HAP-1 (cell line): ENCODE measurements at regions not wholly inside any gene's neighbourhood (a gene's known extent, or its start where the extent isn't known, plus 50 kb on each side); places are given as distances from the start of the nearest gene placed in this dataset.

ENCODE experiments used
- DNase-seq, 2 experiments: peaks; one replicate each; pipeline ENCODE4 v3.0.0-alpha.2; 2016 to 2020; ENCODE audit warnings: low spot score in 2 of 2
- H3K27me3 ChIP-seq: fragments of 250-450 bp; sonication (Bioruptor Pico); 2 replicates; pipeline ENCODE4 v1.5.1; 2020; ENCODE audit warnings: low read depth, mild to moderate bottlenecking, moderate library complexity
- H3K36me3 ChIP-seq: fragments of 250-450 bp; sonication (Bioruptor Pico); replicated peaks from 2 replicates; pipeline ENCODE4 v1.5.1; 2020; ENCODE audit warnings: mild to moderate bottlenecking
- H3K4me1 ChIP-seq: fragments of 250-450 bp; sonication (Bioruptor Pico); 2 replicates; pipeline ENCODE4 v1.5.1; 2020; ENCODE audit warnings: mild to moderate bottlenecking
- H3K4me3 ChIP-seq: fragments of 250-450 bp; sonication (Bioruptor Pico); 2 replicates; pipeline ENCODE4 v1.5.1; 2020; ENCODE audit warnings: mild to moderate bottlenecking, moderate library complexity
- H3K9me3 ChIP-seq: fragments of 250-450 bp; sonication (Bioruptor Pico); 2 replicates; pipeline ENCODE4 v1.5.1; 2020; ENCODE audit warnings: mild to moderate bottlenecking, moderate library complexity
- in situ Hi-C: fragments of 300-500 bp; cut with MboI; formaldehyde crosslinking; loops from 3 replicates; pipeline ENCODE4 v1.14.3; 2020; ENCODE audit warnings: low sequenced_read_pairs, inconsistent platforms, mixed read lengths

GRCh38 chr7:8906396-8907075, 473.1 kb downstream of the NXPH1 start:
- Histone ChIP-seq H3K36me3 (no peaks in the 10 kb centered on the region), H3K4me1 (peaks cover 6% of the 10 kb centered on the region; the same call in 1 of the 2 replicates), H3K27me3 (no peaks in the 10 kb centered on the region), H3K9me3 (no peaks in the 10 kb centered on the region), H3K4me3 (no peak overlapping the region)
- DNase-seq: no peak
- in situ Hi-C loops: no loop called here

GRCh38 chr7:8908889-8909288, 475.5 kb downstream of the NXPH1 start:
- no peak for DNase-seq
- H3K36me3 ChIP-seq: no peaks in the 10 kb centered on the region
- no peaks in the 10 kb centered on the region for H3K9me3 ChIP-seq
- no peaks in the 10 kb centered on the region for H3K4me1 ChIP-seq
- no peak overlapping the region for H3K4me3 ChIP-seq
- no peaks in the 10 kb centered on the region for H3K27me3 ChIP-seq
- in situ Hi-C loops: no loop called here

DNA sequence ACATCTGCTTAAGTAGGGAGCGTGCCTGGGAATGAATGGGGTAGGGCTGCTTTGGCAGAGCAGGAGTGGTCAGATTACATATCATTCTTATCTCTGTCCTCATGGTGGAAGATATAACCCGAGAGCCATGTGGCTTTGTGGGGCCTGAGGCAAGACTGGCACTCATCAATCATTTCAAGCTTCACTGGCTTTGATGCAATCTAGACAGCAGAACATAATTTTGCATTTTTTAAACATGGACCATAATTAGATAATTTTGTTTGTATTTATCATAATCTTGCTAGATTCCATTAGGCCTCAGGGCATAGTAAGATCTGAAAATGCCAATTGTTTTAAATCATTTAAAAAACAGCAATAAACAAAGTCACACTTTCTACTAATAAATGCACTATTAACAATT, 480.3 kb downstream of the NXPH1 start:
- Histone ChIP-seq H3K4me3 (no peak overlapping the region), H3K27me3 (no peaks in the 10 kb centered on the region), H3K36me3 (no peaks in the 10 kb centered on the region), H3K9me3 (no peaks in the 10 kb centered on the region), H3K4me1 (peaks cover 8% of the 10 kb centered on the region)
- no peak for DNase-seq
- in situ Hi-C loops: no loop called here

GRCh38 chr7:8921807-8922206, 488.4 kb downstream of the NXPH1 start:
- Histone ChIP-seq H3K36me3 (no peaks in the 10 kb centered on the region), H3K4me3 (no peak overlapping the region), H3K27me3 (no peaks in the 10 kb centered on the region), H3K4me1 (peaks cover 23% of the 10 kb centered on the region), H3K9me3 (no peaks in the 10 kb centered on the region)
- in situ Hi-C loops: no loop called here
- DNase-seq: no peak

GRCh38 chr7:8922726-8923125, 489.3 kb downstream of the NXPH1 start:
- Histone ChIP-seq H3K27me3 (no peaks in the 10 kb centered on the region), H3K9me3 (no peaks in the 10 kb centered on the region), H3K4me1 (peaks cover 20% of the 10 kb centered on the region), H3K36me3 (no peaks in the 10 kb centered on the region), H3K4me3 (no peak overlapping the region)
- in situ Hi-C loops: no loop called here
- DNase-seq: no peak

DNA sequence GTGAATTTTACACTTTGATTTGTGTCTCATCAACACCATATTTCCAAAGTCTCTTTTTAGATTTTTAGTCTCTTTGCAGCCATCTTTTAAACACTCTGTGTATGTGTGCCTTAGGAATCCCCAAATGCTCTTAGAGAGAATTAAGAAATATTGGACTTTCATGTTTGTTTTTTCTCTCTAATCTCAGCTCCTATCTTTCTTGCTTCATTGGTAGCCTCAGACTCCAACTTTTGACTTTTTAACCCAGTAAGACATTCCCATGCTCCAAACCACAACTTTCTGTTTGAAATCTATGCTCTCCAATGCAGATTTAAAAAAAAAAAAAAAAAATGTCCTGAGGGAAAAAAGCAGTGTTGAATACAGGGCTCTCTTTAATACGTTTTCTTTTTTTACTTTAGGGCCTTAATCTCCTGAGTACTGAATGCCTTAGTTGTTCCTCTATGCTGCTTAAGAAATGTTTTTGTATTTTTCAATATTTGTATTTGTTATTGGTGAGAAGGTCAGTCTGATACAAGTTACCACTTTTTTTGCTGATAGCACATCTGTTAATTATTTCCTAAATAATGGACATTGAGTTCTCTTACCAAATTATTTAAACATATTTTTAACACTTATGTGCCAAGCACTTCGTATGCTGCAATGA, 489.9 kb downstream of the NXPH1 start:
- H3K9me3 ChIP-seq: no peaks in the 10 kb centered on the region

DNA sequence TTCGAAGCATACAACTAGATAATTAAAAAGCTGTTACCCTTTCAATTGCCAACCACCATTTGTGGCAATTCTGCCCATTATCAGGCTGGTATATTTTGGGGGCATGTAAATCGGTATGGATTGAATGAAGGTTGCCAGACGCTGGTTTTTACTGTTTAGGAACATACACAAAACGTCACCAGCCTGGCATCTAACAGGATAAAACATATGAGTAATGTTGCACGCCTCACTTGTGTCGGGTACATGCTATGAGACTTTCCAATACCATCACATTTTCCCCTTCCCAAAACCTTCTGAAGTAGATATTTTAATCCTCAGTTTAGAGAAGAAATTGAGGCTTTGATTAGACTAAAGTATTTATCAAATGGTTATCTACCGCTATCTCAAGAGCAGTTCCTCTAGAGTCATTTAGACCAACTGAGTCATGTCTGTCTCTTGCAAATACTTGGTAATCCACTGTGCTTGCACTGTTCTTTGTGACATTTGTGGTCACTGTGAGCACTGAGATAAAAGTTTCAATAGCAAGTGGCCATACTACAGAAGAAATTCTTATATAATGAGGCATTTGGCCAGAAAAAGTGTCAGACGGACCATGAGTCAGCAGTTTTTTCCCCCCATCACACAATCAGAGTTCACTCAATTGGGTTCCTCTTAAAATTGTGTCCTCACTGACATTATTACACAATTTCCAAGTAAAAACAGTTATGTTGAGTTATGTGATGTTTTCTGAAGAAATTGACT, 498.7 kb downstream of the NXPH1 start:
- Histone ChIP-seq H3K4me1 (peaks cover 18% of the 10 kb centered on the region), H3K36me3 (no peaks in the 10 kb centered on the region), H3K9me3 (no peaks in the 10 kb centered on the region), H3K4me3 (no peak overlapping the region), H3K27me3 (no peaks in the 10 kb centered on the region)
- DNase-seq: peak; percentile 23 to 68
- in situ Hi-C loops: no loop called here

More for the DNA sequence above, 489.9 kb downstream of the NXPH1 start:
- Histone ChIP-seq H3K4me1 (peaks cover 20% of the 10 kb centered on the region), H3K4me3 (no peak overlapping the region), H3K27me3 (no peaks in the 10 kb centered on the region), H3K36me3 (no peaks in the 10 kb centered on the region)
- peak in 1 of 2 experiments; percentile 50 for DNase-seq
- in situ Hi-C loops: no loop called here

DNA sequence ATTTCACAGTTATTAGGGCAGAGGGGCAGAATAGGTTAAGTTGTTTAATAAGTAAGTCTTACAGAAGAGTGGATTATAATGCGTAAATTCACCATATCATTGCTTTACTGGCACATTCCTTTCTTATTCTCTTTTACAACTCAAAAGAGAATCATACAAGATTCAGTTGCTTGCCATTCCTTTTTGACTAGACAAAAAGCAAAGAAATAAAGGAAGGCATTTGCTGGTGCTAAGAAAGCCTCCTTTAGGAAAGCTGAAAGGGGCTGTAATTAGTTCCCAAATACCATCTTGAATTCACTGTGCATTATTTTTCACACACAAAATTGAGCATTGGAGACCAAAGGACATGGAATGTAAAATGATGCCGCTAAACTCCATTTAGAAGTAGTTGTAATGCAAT, 499.3 kb downstream of the NXPH1 start:
- H3K4me1 ChIP-seq: peaks cover 18% of the 10 kb centered on the region

GRCh38 chr7:8937204-8937603, 503.8 kb downstream of the NXPH1 start:
- no peaks in the 10 kb centered on the region for H3K9me3 ChIP-seq
- H3K4me1 ChIP-seq: peaks cover 17% of the 10 kb centered on the region
- no peaks in the 10 kb centered on the region for H3K36me3 ChIP-seq
- in situ Hi-C loops: no loop called here
- DNase-seq: no peak
- H3K27me3 ChIP-seq: no peaks in the 10 kb centered on the region
- H3K4me3 ChIP-seq: no peak overlapping the region

More for the DNA sequence above, 499.3 kb downstream of the NXPH1 start:
- Histone ChIP-seq H3K27me3 (no peaks in the 10 kb centered on the region), H3K4me3 (no peak overlapping the region), H3K9me3 (no peaks in the 10 kb centered on the region), H3K36me3 (no peaks in the 10 kb centered on the region)
- DNase-seq: peak in 1 of 2 experiments; percentile 97
- in situ Hi-C loops: no loop called here

DNA sequence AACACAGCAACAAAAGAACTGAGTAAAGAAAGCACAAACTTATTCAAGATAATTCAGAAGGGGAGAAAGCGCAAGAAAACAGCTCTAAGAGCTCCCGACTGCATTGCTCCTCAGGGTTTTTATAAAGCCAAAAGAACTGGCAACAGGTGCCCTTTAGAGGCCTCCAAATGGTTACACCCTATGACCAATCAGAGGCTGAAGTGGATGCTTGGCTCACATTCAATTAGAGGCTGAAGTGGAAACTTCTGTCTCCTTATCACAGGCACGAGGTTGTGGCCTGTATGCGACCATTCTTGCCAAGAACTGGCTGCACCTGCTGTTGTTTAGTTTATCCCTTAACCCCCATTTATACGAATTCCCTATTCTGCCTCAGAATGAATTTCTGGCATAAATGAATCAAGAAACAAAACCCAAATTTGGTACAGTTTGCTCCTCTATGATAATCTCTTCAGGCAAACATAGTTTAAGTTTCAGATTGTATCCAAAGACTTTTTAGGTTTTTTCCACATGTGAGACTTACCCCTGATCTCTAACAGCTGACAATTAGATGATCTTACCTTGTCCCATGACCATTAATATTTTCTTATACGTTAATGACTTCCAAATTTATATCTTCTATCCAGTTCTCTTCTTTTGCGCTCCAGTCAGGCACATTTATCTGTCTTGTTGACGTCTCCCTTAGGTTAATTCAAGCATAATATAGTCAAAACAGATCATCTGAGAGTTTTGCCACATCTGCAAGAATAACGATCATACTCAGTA, 504.8 kb downstream of the NXPH1 start:
- H3K9me3 ChIP-seq: no peaks in the 10 kb centered on the region
- peaks cover 11% of the 10 kb centered on the region for H3K4me1 ChIP-seq
- no peaks in the 10 kb centered on the region for H3K36me3 ChIP-seq
- H3K27me3 ChIP-seq: no peaks in the 10 kb centered on the region
- in situ Hi-C loops: no loop called here
- no peak for DNase-seq
- H3K4me3 ChIP-seq: no peak overlapping the region

- H3K4me1 ChIP-seq: peaks cover 8% of the 10 kb centered on the region
- in situ Hi-C loops: no loop called here
- H3K27me3 ChIP-seq: no peaks in the 10 kb centered on the region
- no peak overlapping the region for H3K4me3 ChIP-seq
- no peaks in the 10 kb centered on the region for H3K36me3 ChIP-seq
- no peaks in the 10 kb centered on the region for H3K9me3 ChIP-seq
- DNase-seq: no peak
Observed at GRCh38 chr7:8939446-8939845, 506.0 kb downstream of the NXPH1 start.

DNA sequence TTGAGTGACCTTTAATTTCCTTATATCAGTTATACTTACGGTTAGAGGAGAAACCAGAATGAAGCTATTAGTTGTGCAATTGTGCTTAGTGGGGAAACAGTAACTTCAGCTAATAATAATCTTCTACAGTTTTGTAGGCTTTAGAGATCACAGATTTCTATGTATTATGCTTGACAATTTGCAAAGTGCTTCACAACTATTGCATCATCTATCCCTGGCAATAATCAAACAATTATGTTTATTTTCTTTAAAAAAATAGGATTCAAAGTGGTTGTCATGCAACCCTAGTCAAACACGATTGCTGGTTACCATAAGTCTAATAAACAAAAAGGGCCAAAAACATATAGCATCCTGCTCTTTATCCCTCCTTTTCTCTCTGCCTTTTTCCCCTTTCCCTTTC, 530.3 kb downstream of the NXPH1 start:
- DNase-seq: no peak
- Histone ChIP-seq H3K27me3 (no peaks in the 10 kb centered on the region), H3K4me1 (no peaks in the 10 kb centered on the region), H3K36me3 (no peaks in the 10 kb centered on the region), H3K9me3 (no peaks in the 10 kb centered on the region), H3K4me3 (no peak overlapping the region)
- in situ Hi-C loops: no loop called here

GRCh38 chr7:8965177-8965576, 531.8 kb downstream of the NXPH1 start:
- Histone ChIP-seq H3K36me3 (no peaks in the 10 kb centered on the region), H3K4me1 (no peaks in the 10 kb centered on the region), H3K9me3 (no peaks in the 10 kb centered on the region), H3K4me3 (no peak overlapping the region), H3K27me3 (no peaks in the 10 kb centered on the region)
- in situ Hi-C loops: no loop called here
- DNase-seq: no peak
